Activated CD8-positive, alpha-beta memory T cell treated with anti-CD3 and anti-CD28 coated beads, Interleukin-2, amount 50 U/mL, for 1 hour (primary cell): ENCODE measurements at regions not wholly inside any gene's neighbourhood (a gene's known extent, or its start where the extent isn't known, plus 50 kb on each side); places are given as distances from the start of the nearest gene placed in this dataset.
"Not testable (repeated sequence)": the region's sequence is repeated elsewhere in the genome, so short reads cannot be mapped to it uniquely, and the experiment has no call there.

Source experiments
- DNase-seq: peaks from one replicate; pipeline ENCODE4 v3.0.0-alpha.2; 2020; ENCODE audit errors: extremely low read depth

DNA sequence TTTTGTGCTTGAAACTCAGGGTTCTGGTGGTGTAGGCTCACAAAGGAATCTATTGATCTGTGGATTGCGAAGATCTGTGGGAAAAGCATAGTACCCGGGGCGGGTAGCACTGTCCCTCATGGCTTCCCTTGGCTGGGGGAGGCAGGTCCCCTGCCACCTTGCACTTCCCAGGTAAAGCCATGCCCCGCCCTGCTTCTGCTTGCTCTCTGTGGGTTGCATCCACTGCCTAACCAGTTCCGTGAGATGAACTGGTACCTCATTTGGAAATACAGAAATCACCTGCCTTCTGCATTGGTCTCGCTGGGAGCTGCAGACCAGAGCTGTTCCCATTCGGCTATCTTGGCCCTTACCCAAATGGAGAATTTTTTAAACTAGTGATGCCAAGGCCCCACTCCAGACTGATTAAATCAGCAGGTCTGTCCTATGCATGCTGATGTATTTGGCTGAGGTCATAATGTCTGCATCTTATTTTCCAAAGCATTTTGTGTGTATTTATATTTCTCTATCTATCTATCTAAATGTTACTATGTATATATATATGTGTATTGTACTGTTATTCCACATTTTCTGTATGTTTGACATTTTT, 65.5 kb upstream of the SLC7A14 start:
- DNase-seq = no peak

DNA sequence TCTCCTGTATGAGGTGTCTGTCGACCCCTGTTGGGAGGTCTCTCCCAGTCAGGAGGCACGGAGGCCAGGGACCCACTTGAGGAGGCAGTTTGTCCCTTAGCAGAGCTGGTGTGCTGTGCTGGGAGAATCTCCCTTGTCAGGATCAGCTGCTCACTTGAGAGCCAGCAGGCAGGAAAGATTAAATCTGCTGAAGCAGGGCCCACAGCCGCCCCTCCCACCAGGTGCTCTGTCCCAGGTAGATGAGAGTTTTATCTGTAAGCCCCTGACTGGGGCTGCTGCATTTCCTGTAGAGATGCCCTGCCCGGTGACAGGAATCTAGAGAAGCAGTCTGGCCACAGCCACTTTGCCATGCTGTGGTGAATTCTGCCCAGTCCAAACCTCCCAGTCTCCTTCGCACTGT, 64.7 kb upstream of the SLC7A14 start:
- not testable (repeated sequence) for DNase-seq

DNA sequence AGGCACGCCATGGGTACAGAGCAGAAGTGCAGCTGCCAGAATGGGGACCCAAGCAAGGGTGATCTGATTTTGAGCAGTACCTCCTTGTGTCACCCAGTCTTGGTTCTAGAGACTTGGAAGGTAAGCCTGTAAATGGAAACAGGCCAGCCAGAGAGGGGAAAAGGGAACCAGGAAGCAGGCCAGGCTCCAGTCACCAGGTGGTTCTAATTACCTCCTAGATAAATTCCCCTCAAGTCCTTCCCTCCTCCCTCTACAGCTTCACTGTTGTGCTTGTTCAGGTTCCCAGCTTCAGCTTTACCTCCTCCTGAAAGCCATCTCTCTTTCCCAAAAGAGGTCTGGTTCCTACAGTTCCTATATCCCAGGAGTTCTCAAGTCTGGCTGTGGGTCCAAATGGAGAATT, 58.8 kb upstream of the SLC7A14 start:
- DNase-seq = no peak

DNA sequence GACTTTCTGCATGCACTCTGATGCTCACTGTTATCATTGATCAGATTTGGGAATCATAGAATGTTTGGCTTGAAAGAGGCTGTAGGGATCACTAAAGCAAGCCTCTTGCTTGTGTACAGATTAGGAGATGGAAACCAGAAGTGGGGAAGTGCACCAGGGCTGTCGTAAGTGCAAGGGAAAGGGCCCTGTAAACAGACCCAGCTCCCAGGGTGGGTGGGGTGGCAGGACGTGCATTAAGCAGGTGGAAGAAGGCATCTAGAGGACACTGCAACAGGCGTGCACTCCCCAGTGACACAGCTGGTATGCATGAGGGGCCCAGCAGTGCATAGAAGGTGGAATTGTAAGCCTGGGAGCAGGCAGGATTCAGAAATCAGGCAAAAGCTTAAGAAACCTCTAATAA, 58.0 kb upstream of the SLC7A14 start:
- DNase-seq = no peak

DNA sequence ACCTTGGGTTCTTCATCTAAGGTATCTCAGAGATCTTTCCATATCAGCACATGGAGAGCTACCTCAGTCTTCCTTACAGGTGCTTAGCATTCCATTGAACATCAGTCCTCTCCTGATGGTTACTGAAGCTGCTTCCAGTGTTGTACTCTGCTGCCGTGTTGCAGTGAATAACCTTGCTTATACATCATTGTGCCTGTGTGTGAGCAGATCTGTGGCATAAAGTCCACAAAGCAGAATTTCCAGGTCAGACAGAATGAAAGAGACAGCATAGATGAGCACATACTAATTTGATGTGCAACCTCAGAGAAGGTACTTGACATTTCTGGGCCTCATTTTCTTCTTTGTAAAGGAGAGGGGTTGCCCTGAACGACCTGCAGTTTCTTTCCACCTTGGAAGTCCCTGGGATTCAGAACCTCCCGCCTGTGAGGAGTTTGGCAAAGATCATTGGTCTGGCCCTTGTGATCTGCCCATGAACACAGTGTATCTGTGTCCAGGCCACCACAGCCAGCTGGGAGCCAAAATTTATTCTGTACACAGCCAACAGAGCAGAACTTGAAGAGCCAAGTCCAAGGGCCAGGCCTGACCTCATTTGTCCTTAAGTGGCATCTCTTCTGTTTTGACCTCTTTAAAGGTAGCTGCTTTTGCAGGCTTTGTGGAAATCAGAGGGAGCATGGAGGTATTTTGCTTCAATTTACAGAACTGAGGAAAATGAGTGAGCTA, 57.2 kb upstream of the SLC7A14 start:
- no peak for DNase-seq

DNA sequence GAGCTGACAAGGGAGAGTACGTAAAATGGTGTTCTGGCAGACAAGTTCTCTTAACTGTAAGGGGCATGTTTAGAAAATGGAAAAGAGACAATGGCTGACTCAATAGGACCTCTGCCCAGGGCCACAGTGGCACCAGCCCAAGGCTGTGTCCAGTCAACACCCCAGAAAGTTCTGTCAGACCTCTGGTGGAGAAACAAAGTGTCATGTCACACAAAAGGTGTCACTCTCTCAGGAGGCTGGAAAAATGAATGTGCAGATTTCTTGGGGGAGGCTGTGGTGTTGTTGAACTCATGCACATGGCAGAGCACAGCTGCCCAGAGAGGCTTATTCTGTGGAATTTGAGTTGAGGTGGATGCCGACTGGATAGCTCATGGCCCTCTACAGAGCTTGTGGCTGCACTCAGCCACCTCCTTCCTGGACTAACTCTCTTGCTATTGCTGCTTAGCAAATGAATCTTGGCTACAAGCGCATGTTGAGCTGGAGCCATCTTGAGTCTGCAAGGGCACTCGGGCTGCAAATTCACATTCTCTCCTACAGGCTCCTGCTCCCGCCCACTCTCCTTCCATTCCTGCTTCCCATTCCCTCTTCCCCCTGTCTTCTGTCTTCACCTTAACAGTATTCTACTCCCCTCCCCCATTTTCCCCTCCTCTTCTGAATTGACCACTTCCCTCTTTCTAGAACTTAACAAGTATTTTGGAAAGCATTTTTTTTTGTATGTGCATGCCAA, 55.8 kb upstream of the SLC7A14 start:
- no peak for DNase-seq

DNA sequence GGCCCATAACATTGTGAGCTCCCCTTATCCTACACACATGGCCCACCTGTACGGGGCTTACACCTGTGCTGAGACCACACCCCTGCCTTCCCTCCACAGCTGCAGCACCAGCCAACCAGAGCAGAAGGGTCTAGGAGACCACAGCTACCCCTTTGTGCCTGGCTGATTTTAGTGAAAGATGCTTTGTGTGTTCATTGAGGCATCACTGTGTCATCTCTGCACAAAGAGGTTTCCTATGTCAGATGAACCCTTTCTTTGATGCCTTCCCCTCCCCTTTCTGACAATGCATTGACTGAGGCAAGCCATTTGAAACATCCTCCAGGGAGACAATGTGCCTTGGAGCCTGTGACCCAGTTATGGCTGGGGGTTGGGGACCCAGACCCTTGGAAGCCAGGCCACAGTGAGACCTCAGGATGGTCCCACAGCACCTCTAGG, 54.9 kb upstream of the SLC7A14 start:
- no peak for DNase-seq

DNA sequence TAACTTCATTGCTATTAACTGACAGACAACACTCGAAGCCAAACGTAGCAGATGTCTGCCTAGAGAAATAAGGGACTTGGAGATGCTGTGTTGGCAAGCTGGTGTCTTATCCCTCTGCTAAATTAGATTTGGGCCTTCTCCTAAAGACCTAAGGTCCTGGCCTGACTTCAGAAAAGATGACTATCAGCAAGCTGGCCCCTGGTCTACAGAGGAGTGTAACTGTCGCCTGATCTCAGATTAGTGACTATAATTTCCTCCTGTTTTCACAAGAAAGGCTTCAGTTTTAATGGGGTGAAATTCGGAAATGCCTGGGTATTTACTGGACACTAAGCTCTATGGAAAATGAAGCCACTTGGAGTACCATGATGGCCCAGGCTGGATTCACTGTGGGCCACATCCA, 53.1 kb upstream of the SLC7A14 start:
- DNase-seq = no peak

DNA sequence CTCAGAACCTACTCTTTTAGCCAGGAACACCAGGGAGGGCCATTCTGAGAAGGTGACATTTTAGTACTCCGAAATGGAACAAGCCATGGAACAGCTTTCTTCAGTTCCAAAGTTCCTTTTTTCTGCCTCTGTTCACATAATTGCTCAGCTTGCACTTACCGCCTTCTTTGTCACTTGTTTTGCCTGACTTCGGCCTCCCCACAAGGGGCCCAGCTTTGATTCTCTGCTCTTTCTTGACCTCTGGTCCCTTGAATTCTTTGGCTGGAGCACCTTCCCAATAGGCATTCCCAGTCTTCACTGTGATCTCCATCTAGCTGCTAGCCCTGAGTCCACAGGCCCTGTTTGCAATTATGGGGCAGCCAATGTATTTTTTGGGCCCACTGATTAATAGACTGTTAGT, 51.4 kb upstream of the SLC7A14 start:
- DNase-seq = no peak

DNA sequence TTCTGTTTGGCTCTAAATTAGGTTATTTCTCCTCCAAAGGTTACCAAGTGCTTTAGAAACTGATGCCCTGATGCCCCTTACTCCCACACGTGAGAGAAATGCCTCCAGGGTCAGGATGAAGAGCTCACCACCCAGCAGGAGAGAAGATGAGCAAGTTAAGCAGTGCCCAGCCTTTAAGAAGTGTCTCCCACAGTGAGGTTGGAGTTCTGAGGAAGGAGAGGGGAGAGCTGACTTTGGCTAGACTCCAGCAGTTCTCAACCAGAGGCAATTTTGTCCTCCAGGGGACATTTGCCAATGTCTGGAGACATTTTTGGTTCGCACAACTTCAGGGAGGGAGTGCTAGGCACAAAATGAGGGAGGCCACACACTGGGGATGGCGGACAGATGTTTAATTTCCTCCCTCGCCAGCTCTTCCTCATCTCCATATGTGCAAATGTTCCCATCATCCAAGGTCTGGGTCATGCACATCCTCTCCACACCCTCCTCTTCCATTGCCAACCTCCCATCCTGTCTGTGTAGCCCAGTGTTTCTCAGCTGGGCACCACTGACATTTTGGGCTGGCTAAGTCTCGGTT, 50.6 kb upstream of the SLC7A14 start:
- DNase-seq = no peak
